Activated CD8-positive, alpha-beta T cell treated with anti-CD3 and anti-CD28 coated beads for 36 hours (primary cell): ENCODE measurements at regions not wholly inside any gene's neighbourhood (a gene's known extent, or its start where the extent isn't known, plus 50 kb on each side); places are given as distances from the start of the nearest gene placed in this dataset.
"Not testable (repeated sequence)": the region's sequence is repeated elsewhere in the genome, so short reads cannot be mapped to it uniquely, and the experiment has no call there.

Experiments used
- ATAC-seq: fragments of 200-7000 bp; cut with Tn5 transposase; one replicate; pipeline ENCODE4 v1.10.0; 2021; ENCODE audit warnings: mild to moderate bottlenecking, moderate library complexity
- CTCF ChIA-PET: fragments of 350-600 bp; sonication (Branson Sonifier 250); formaldehyde crosslinking; loops from one replicate; lab custom pipeline; 2021; ENCODE audit warnings: antibody characterized with exemption; lab: Charles Lee
- POLR2A ChIA-PET: fragments of 350-600 bp; sonication (Branson Sonifier 250); formaldehyde crosslinking; loops from one replicate; lab custom pipeline; 2021; ENCODE audit warnings: antibody characterized with exemption; lab: Charles Lee
- DNase-seq: peaks from one replicate; pipeline ENCODE4 v3.0.0-alpha.2; 2020
- H3K27ac Mint-ChIP-seq: one replicate; pipeline ENCODE4 v1.8.0; 2021; ENCODE audit warnings: mild to moderate bottlenecking, mixed read lengths
- H3K27me3 Mint-ChIP-seq: one replicate; pipeline ENCODE4 v1.8.0; 2021; ENCODE audit warnings: mixed read lengths
- H3K36me3 Mint-ChIP-seq: one replicate; pipeline ENCODE4 v1.8.0; 2021; ENCODE audit warnings: low read depth, mixed read lengths
- H3K4me1 Mint-ChIP-seq: one replicate; pipeline ENCODE4 v1.8.0; 2021; ENCODE audit warnings: low read depth, mixed read lengths
- H3K4me3 Mint-ChIP-seq: one replicate; pipeline ENCODE4 v1.8.0; 2021; ENCODE audit warnings: mild to moderate bottlenecking, moderate library complexity, mixed read lengths
- H3K9me3 Mint-ChIP-seq: one replicate; pipeline ENCODE4 v1.8.0; 2021; ENCODE audit warnings: mixed read lengths
- intact Hi-C: fragments of 100-400 bp; cut with micrococcal nuclease; formaldehyde crosslinking; loops from one replicate; pipeline ENCODE4 v1.10.0; 2022
- TF ChIP-seq, protein P1 (sequence below): fragments of 200-600 bp; IDR thresholded peaks from one replicate; pipeline ENCODE4 v1.8.0; 2022; ENCODE audit warnings: antibody characterized with exemption, mild to moderate bottlenecking

DNA sequence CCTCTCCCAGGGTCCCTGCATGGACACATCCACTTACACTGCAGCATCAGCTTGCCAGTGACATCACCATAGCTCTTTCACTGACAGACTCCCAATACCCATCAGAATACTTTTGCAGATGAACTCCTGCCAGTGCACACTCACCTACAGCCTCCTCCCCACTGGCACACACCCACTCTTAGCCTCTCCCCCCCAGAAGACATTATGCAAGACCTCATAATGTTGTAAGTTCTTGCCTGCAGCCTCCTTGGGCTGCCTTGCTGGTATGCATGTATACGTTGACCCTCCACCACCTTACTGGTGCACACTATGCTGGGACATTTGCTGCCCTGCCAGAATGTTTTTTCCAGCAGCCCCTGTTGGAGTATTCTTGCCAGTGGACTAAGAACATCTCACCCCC is 324.2 kb downstream of the AEBP2 start:
- H3K4me1 Mint-ChIP-seq: peaks cover 7% of the 10 kb centered on the region
- TF ChIP-seq, protein P1, sequence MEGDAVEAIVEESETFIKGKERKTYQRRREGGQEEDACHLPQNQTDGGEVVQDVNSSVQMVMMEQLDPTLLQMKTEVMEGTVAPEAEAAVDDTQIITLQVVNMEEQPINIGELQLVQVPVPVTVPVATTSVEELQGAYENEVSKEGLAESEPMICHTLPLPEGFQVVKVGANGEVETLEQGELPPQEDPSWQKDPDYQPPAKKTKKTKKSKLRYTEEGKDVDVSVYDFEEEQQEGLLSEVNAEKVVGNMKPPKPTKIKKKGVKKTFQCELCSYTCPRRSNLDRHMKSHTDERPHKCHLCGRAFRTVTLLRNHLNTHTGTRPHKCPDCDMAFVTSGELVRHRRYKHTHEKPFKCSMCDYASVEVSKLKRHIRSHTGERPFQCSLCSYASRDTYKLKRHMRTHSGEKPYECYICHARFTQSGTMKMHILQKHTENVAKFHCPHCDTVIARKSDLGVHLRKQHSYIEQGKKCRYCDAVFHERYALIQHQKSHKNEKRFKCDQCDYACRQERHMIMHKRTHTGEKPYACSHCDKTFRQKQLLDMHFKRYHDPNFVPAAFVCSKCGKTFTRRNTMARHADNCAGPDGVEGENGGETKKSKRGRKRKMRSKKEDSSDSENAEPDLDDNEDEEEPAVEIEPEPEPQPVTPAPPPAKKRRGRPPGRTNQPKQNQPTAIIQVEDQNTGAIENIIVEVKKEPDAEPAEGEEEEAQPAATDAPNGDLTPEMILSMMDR: no peak
- no peaks in the 10 kb centered on the region for H3K27me3 Mint-ChIP-seq
- ChIA-PET CTCF (no interaction called here), POLR2A (no interaction called here)
- H3K27ac Mint-ChIP-seq: no peak overlapping the region
- no peak for DNase-seq
- no peak for ATAC-seq
- H3K4me3 Mint-ChIP-seq: no peak overlapping the region
- intact Hi-C loops: no loop called here
- H3K36me3 Mint-ChIP-seq: no peaks in the 10 kb centered on the region
- peaks cover 13% of the 10 kb centered on the region for H3K9me3 Mint-ChIP-seq

- CTCF ChIA-PET: no interaction called here
- H3K4me3 Mint-ChIP-seq: no peak overlapping the region
- TF ChIP-seq, protein P1: no peak
These were observed 325.1 kb downstream of the AEBP2 start for GRCh38 chr12:19764408-19764807.

DNA sequence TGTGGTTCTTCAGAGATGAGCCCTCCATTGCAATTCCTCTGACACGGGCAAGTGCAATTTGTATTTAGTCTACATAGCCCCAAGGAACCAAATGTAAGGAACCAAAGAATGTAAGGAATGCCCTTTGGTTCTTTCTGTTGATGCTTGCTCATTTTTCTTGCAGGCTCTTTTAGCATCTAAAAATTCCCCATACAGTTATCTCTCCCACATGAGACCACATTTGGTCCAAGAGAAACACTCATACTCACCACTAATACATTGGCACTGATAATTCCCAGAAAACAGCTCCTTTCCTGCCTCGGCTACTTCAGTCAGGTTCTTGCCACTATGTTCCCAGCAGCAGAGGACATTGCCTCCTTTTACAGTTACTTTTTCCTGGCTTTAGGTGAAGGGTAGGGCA is 332.6 kb downstream of the AEBP2 start:
- POLR2A ChIA-PET: no interaction called here

More at GRCh38 chr12:19764408-19764807, 325.1 kb downstream of the AEBP2 start:
- DNase-seq: no peak
- no peak overlapping the region for H3K27ac Mint-ChIP-seq
- ATAC-seq: no peak
- peaks cover 4% of the 10 kb centered on the region for H3K4me1 Mint-ChIP-seq
- intact Hi-C loops: no loop called here
- H3K9me3 Mint-ChIP-seq: peaks cover 13% of the 10 kb centered on the region
- no peaks in the 10 kb centered on the region for H3K27me3 Mint-ChIP-seq
- POLR2A ChIA-PET: no interaction called here
- no peaks in the 10 kb centered on the region for H3K36me3 Mint-ChIP-seq

DNA sequence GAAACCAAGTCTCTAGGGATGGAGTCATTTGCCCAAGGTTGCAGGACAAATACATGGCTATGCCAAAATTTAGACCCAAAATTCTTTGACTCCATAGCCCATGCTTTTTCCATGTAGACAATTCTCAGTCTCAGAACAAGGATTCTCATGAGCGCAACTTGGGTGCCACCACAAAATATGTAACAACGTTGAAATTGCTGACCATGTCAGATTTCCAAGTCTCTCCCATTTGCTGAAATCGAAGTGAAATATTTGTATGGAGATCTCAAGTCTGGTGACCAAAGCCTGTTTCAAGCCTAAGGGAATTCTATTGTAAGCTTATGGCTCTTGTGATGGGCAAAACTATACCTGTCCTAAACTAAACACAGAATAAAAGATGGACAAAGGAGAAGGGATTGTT is 333.5 kb downstream of the AEBP2 start:
- H3K36me3 Mint-ChIP-seq: no peaks in the 10 kb centered on the region
- peaks cover 4% of the 10 kb centered on the region for H3K4me1 Mint-ChIP-seq
- ATAC-seq (no peak), DNase-seq (no peak)
- H3K27ac Mint-ChIP-seq: no peak overlapping the region
- intact Hi-C loops: no loop called here
- H3K27me3 Mint-ChIP-seq: peaks cover 4% of the 10 kb centered on the region
- POLR2A ChIA-PET: no interaction called here
- H3K9me3 Mint-ChIP-seq: peaks cover 6% of the 10 kb centered on the region
- no peak overlapping the region for H3K4me3 Mint-ChIP-seq
- CTCF ChIA-PET: interaction anchor here (1.5 kb wide), 1 partner anchor 15 kb away, joined by 7 read pairs; no protein-coding TSS in a partner anchor
- TF ChIP-seq, protein P1: no peak

More for the DNA sequence above, 332.6 kb downstream of the AEBP2 start:
- Mint-ChIP-seq H3K36me3 (no peaks in the 10 kb centered on the region), H3K27me3 (peaks cover 3% of the 10 kb centered on the region), H3K27ac (no peak overlapping the region), H3K4me1 (peaks cover 4% of the 10 kb centered on the region), H3K9me3 (peaks cover 12% of the 10 kb centered on the region), H3K4me3 (no peak overlapping the region)
- no peak for ATAC-seq
- TF ChIP-seq, protein P1: no peak
- CTCF ChIA-PET: interaction anchor here (1.5 kb wide), 1 partner anchor 14 kb away, joined by 7 read pairs; no protein-coding TSS in a partner anchor
- no peak for DNase-seq
- intact Hi-C loops: no loop called here

DNA sequence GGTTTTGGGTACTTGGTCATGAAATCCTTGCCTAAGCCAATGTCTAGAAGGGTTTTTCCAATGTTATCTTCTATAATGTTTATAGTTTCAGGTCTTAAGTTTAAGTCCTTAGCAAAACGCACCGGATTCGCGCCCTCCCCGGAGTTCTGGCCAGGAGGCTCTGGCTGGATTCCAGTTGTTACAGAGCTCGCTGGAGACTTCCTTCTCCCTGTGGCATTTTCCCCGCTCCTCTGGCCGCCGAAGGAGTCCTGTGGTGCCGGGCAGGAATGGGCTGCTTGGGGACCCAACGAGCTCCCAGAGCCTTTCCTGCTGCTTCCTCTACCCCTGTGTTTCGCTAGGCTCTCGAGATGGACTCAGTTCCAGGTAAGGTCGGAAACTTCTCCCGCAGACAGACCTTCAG is 335.9 kb downstream of the AEBP2 start:
- ChIA-PET CTCF (interaction anchor here (0.7 to 1.5 kb wide), 2 partner anchors 18 to 611 kb away, joined by 3 read pairs; no protein-coding TSS in a partner anchor), POLR2A (no interaction called here)
- Mint-ChIP-seq H3K27me3 (peaks cover 8% of the 10 kb centered on the region), H3K27ac (no peak overlapping the region), H3K36me3 (no peaks in the 10 kb centered on the region), H3K9me3 (peaks cover 3% of the 10 kb centered on the region), H3K4me1 (peaks cover 4% of the 10 kb centered on the region), H3K4me3 (no peak overlapping the region)
- no peak for DNase-seq
- intact Hi-C loops: no loop called here
- ATAC-seq: no peak
- TF ChIP-seq, protein P1: no peak

DNA sequence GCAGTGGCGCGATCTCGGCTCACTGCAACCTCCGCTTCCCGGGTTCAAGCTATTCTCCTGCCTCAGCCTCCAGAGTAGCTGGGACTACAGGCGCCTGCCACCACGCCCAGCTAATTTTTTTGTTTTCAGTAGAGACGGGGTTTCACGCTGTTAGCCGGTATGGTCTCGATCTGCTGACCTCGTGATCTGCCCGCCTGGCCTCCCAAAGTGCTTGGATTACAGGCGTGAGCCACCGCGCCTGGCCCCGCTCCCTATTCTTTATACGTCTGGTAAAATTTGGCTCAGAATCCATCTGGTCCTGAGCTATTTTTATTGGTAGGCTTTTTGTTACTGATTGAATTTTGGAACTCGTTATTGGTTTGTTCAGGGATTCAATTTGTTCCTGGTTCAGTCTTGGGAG is 336.7 kb downstream of the AEBP2 start:
- intact Hi-C loops, H3K4me3 Mint-ChIP-seq: not testable (repeated sequence)
- CTCF ChIA-PET: interaction anchor here (0.7 to 1.5 kb wide), 2 partner anchors 18 to 610 kb away, joined by 3 read pairs; no protein-coding TSS in a partner anchor

More for the DNA sequence above, 336.7 kb downstream of the AEBP2 start:
- DNase-seq, ATAC-seq, H3K36me3 Mint-ChIP-seq, H3K27me3 Mint-ChIP-seq, H3K27ac Mint-ChIP-seq, H3K4me1 Mint-ChIP-seq, H3K9me3 Mint-ChIP-seq, POLR2A ChIA-PET: not testable (repeated sequence)
